HFFc6 (cell line): ENCODE measurements at regions not wholly inside any gene's neighbourhood (a gene's known extent, or its start where the extent isn't known, plus 50 kb on each side); places are given as distances from the start of the nearest gene placed in this dataset.

Experiments used
- DNase-seq: peaks from one replicate; pipeline ENCODE4 v3.0.0-alpha.2; 2018
- H3K27ac Mint-ChIP-seq: 2 replicates; pipeline ENCODE4 v1.8.0; 2020; ENCODE audit warnings: mild to moderate bottlenecking, mixed read lengths
- H3K27me3 Mint-ChIP-seq: 2 replicates; pipeline ENCODE4 v1.8.0; 2021; ENCODE audit warnings: mild to moderate bottlenecking, moderate library complexity, mixed read lengths; ENCODE audit not compliant: insufficient read depth
- H3K36me3 Mint-ChIP-seq: 2 replicates; pipeline ENCODE4 v1.8.0; 2021; ENCODE audit warnings: low read depth, mixed read lengths
- H3K4me1 Mint-ChIP-seq: 2 replicates; pipeline ENCODE4 v1.8.0; 2020; ENCODE audit warnings: low read depth, mixed read lengths
- H3K4me3 Mint-ChIP-seq: 2 replicates; pipeline ENCODE4 v1.8.0; 2020; ENCODE audit warnings: mild to moderate bottlenecking, moderate library complexity, mixed read lengths
- H3K9me3 Mint-ChIP-seq: 2 replicates; pipeline ENCODE4 v1.8.0; 2020; ENCODE audit warnings: mild to moderate bottlenecking, mixed read lengths
- CTCF ChIP-seq: fragments of 200-600 bp; sonication (generic); IDR thresholded peaks from 2 replicates; pipeline ENCODE4 v1.5.0; 2021; ENCODE audit warnings: antibody characterized with exemption, mild to moderate bottlenecking

- TF ChIP-seq CTCF, result no peak
- H3K9me3 Mint-ChIP-seq, result no peaks in the 10 kb centered on the region
- no peaks in the 10 kb centered on the region for H3K36me3 Mint-ChIP-seq
- no peaks in the 10 kb centered on the region for H3K4me1 Mint-ChIP-seq
- peaks cover 23% of the 10 kb centered on the region for H3K27me3 Mint-ChIP-seq
- H3K27ac Mint-ChIP-seq, result no peak overlapping the region
- H3K4me3 Mint-ChIP-seq, result no peak overlapping the region
- no peak for DNase-seq
Observed at GRCh38 chr10:78851647-78852046, 217.1 kb upstream of the ZMIZ1 start.

- H3K27me3 Mint-ChIP-seq, result peaks cover 31% of the 10 kb centered on the region
- H3K9me3 Mint-ChIP-seq, result no peaks in the 10 kb centered on the region
- no peaks in the 10 kb centered on the region for H3K36me3 Mint-ChIP-seq
- peak; percentile 70 for TF ChIP-seq CTCF
- peak; percentile 19 for DNase-seq
- no peak overlapping the region for H3K27ac Mint-ChIP-seq
- no peak overlapping the region for H3K4me3 Mint-ChIP-seq
- H3K4me1 Mint-ChIP-seq, result no peaks in the 10 kb centered on the region
Observed at GRCh38 chr10:78852466-78853240, 216.1 kb upstream of the ZMIZ1 start.

- DNase-seq, result no peak
- Mint-ChIP-seq H3K27me3 (peaks cover 33% of the 10 kb centered on the region), H3K27ac (no peak overlapping the region)
Observed at GRCh38 chr10:78853864-78854263, 214.9 kb upstream of the ZMIZ1 start.

GRCh38 chr10:78856421-78856820, 212.3 kb upstream of the ZMIZ1 start:
- no peak for TF ChIP-seq CTCF
- H3K27ac Mint-ChIP-seq, result no peak overlapping the region
- H3K4me3 Mint-ChIP-seq, result no peak overlapping the region
- peaks cover 36% of the 10 kb centered on the region for H3K27me3 Mint-ChIP-seq
- no peaks in the 10 kb centered on the region for H3K9me3 Mint-ChIP-seq
- H3K36me3 Mint-ChIP-seq, result no peaks in the 10 kb centered on the region
- DNase-seq, result no peak
- H3K4me1 Mint-ChIP-seq, result no peaks in the 10 kb centered on the region

More at GRCh38 chr10:78853864-78854263, 214.9 kb upstream of the ZMIZ1 start:
- TF ChIP-seq CTCF, result no peak
- Mint-ChIP-seq H3K36me3 (no peaks in the 10 kb centered on the region), H3K4me3 (no peak overlapping the region), H3K9me3 (no peaks in the 10 kb centered on the region), H3K4me1 (no peaks in the 10 kb centered on the region)

GRCh38 chr10:78857193-78857592, 211.6 kb upstream of the ZMIZ1 start:
- TF ChIP-seq CTCF, result no peak
- peaks cover 40% of the 10 kb centered on the region for H3K27me3 Mint-ChIP-seq

More at GRCh38 chr10:78857193-78857592, 211.6 kb upstream of the ZMIZ1 start:
- Mint-ChIP-seq H3K4me3 (no peak overlapping the region), H3K4me1 (no peaks in the 10 kb centered on the region), H3K36me3 (no peaks in the 10 kb centered on the region), H3K27ac (no peak overlapping the region), H3K9me3 (no peaks in the 10 kb centered on the region)
- no peak for DNase-seq
